GM11168 (cell line): ENCODE measurements at regions not wholly inside any gene's neighbourhood (a gene's known extent, or its start where the extent isn't known, plus 50 kb on each side); places are given as distances from the start of the nearest gene placed in this dataset.
"Not testable (repeated sequence)": the region's sequence is repeated elsewhere in the genome, so short reads cannot be mapped to it uniquely, and the experiment has no call there.

Source experiments
- in situ Hi-C: fragments of 300-500 bp; cut with MboI; formaldehyde crosslinking; loops from one replicate; pipeline ENCODE4 v1.12.0; 2022; ENCODE audit warnings: low sequenced_read_pairs; ENCODE audit not compliant: unreplicated experiment

GRCh38 chr2:193276069-193276468, 1081.3 kb upstream of the TMEFF2 start:
- in situ Hi-C loops, result no loop called here

GRCh38 chr2:193272011-193272410, 1077.3 kb upstream of the TMEFF2 start:
- in situ Hi-C loops, result no loop called here

GRCh38 chr2:193270816-193271215, 1076.1 kb upstream of the TMEFF2 start:
- in situ Hi-C loops, result no loop called here

GRCh38 chr2:193267496-193268002, 1072.8 kb upstream of the TMEFF2 start:
- in situ Hi-C loops, result no loop called here

- in situ Hi-C loops, result no loop called here
Measured at GRCh38 chr2:193253014-193253530, 1058.3 kb upstream of the TMEFF2 start.

- in situ Hi-C loops, result no loop called here
Measured at GRCh38 chr2:193251909-193252308, 1057.2 kb upstream of the TMEFF2 start.

- in situ Hi-C loops, result no loop called here
Measured at GRCh38 chr2:193250389-193250788, 1055.7 kb upstream of the TMEFF2 start.

GRCh38 chr2:193240752-193241151, 1046.0 kb upstream of the TMEFF2 start:
- in situ Hi-C loops, result no loop called here

GRCh38 chr2:193231634-193232033, 1036.9 kb upstream of the TMEFF2 start:
- in situ Hi-C loops, result no loop called here

GRCh38 chr2:193228276-193228675, 1033.5 kb upstream of the TMEFF2 start:
- in situ Hi-C loops, result no loop called here

GRCh38 chr2:193222454-193222853, 1027.7 kb upstream of the TMEFF2 start:
- in situ Hi-C loops, result no loop called here

GRCh38 chr2:193219413-193219812, 1024.7 kb upstream of the TMEFF2 start:
- in situ Hi-C loops, result no loop called here

- in situ Hi-C loops, result no loop called here
Measured at GRCh38 chr2:193201583-193201982, 1006.9 kb upstream of the TMEFF2 start.

GRCh38 chr2:193199322-193199721, 1004.6 kb upstream of the TMEFF2 start:
- in situ Hi-C loops, result no loop called here

- in situ Hi-C loops, result no loop called here
Measured at GRCh38 chr2:193187816-193188215, 993.1 kb upstream of the TMEFF2 start.

GRCh38 chr2:193170981-193171380, 976.2 kb upstream of the TMEFF2 start:
- in situ Hi-C loops, result not testable (repeated sequence)

- in situ Hi-C loops, result no loop called here
Measured at GRCh38 chr2:193156480-193156879, 961.7 kb upstream of the TMEFF2 start.

- in situ Hi-C loops, result no loop called here
Measured at GRCh38 chr2:193154076-193154475, 959.3 kb upstream of the TMEFF2 start.

- in situ Hi-C loops, result no loop called here
Measured at GRCh38 chr2:193153576-193153975, 958.8 kb upstream of the TMEFF2 start.

GRCh38 chr2:193142467-193142866, 947.7 kb upstream of the TMEFF2 start:
- in situ Hi-C loops, result not testable (repeated sequence)

GRCh38 chr2:193141998-193142397, 947.3 kb upstream of the TMEFF2 start:
- in situ Hi-C loops, result no loop called here

GRCh38 chr2:193140895-193141294, 946.2 kb upstream of the TMEFF2 start:
- in situ Hi-C loops, result not testable (repeated sequence)

GRCh38 chr2:193124815-193125214, 930.1 kb upstream of the TMEFF2 start:
- in situ Hi-C loops, result no loop called here
